Suppressor macrophage treated with lipopolysaccharide for 1 hour (primary cell): ENCODE measurements at regions not wholly inside any gene's neighbourhood (a gene's known extent, or its start where the extent isn't known, plus 50 kb on each side); places are given as distances from the start of the nearest gene placed in this dataset.
"Not testable (repeated sequence)": the region's sequence is repeated elsewhere in the genome, so short reads cannot be mapped to it uniquely, and the experiment has no call there.

Experiments used
- DNase-seq, 3 donors: peaks; one replicate each; pipeline ENCODE4 v3.0.0-alpha.2; 2020 to 2022

DNA sequence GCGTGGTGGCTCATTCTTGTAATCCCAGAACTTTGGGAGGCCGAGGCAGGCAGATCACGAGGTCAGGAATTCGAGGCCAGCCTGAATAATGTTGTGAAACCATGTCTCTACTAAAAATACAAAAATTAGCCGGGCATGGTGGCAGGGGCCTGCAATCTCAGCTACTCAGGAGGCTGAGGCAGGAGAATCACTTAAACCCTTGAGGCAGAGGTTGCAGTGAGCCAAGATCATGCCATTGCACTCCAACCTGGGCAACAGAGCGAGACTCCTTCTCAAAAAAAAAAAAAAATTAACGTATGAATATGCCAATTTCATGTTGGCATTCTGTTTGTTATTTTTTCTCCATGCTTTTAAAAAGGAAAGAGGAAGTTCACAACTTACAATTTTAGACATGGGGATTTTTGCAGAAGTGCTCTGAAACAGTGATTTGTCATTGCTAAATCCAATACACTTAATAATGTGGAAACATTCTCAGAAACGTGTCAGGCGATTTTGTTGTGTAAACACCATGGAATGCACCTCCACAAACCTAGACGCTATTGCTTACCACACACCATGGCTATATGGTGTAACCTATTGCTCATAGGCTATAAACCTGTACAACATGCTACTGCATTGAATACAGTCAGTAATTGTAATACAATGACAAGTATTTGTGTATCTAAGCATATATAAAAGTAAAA is 115.9 kb upstream of the PCDH20 start:
- peak; percentile 39 to 67 (median 61) for DNase-seq

- not testable (repeated sequence) for DNase-seq
These were observed 103.6 kb upstream of the PCDH20 start for GRCh38 chr13:61519214-61519613.

GRCh38 chr13:61508936-61509335 is 93.3 kb upstream of the PCDH20 start:
- no peak for DNase-seq

GRCh38 chr13:61500176-61500575 is 84.5 kb upstream of the PCDH20 start:
- DNase-seq = no peak

- no peak for DNase-seq
These were observed 80.0 kb upstream of the PCDH20 start for GRCh38 chr13:61495648-61496047.

- DNase-seq = not testable (repeated sequence)
These were observed 77.9 kb upstream of the PCDH20 start for GRCh38 chr13:61493556-61493955.

GRCh38 chr13:61486496-61486895 is 70.8 kb upstream of the PCDH20 start:
- DNase-seq = no peak

GRCh38 chr13:61485128-61485765 is 69.6 kb upstream of the PCDH20 start:
- DNase-seq = no peak

DNA sequence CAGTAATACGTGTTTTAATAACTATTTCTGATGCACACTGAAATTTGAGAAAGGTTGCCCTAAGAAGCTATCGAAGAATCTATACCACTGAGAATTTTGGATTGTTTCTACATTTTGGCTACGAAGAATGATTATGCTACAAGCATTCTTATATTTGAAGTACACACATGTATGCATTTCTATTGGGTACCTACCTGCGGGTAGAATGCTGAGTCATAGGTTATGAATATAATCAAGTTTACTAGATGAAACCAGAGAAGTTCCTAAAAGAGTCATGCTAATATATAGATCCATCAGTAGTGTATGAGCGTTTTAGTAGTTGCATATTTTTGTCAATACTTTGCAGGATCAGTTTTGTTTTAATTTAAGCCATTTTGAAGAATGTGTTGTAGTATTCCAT is 62.0 kb upstream of the PCDH20 start:
- DNase-seq = no peak

- no peak for DNase-seq
These were observed 55.1 kb upstream of the PCDH20 start for GRCh38 chr13:61470786-61471185.

GRCh38 chr13:61466280-61466679 is 50.6 kb upstream of the PCDH20 start:
- DNase-seq = no peak
